Activated CD4-positive, alpha-beta T cell treated with anti-CD3 and anti-CD28 coated beads, Interleukin-2, Interleukin-4, amounts not matched to agents 100 ng/mL and 50 ng/mL, durations not matched to agents 16 hours and 8 hours (primary cell): ENCODE measurements at regions not wholly inside any gene's neighbourhood (a gene's known extent, or its start where the extent isn't known, plus 50 kb on each side); places are given as distances from the start of the nearest gene placed in this dataset.

Experiments used
- DNase-seq: peaks from one replicate; pipeline ENCODE4 v3.0.0-alpha.2; 2020; ENCODE audit warnings: low spot score

DNA sequence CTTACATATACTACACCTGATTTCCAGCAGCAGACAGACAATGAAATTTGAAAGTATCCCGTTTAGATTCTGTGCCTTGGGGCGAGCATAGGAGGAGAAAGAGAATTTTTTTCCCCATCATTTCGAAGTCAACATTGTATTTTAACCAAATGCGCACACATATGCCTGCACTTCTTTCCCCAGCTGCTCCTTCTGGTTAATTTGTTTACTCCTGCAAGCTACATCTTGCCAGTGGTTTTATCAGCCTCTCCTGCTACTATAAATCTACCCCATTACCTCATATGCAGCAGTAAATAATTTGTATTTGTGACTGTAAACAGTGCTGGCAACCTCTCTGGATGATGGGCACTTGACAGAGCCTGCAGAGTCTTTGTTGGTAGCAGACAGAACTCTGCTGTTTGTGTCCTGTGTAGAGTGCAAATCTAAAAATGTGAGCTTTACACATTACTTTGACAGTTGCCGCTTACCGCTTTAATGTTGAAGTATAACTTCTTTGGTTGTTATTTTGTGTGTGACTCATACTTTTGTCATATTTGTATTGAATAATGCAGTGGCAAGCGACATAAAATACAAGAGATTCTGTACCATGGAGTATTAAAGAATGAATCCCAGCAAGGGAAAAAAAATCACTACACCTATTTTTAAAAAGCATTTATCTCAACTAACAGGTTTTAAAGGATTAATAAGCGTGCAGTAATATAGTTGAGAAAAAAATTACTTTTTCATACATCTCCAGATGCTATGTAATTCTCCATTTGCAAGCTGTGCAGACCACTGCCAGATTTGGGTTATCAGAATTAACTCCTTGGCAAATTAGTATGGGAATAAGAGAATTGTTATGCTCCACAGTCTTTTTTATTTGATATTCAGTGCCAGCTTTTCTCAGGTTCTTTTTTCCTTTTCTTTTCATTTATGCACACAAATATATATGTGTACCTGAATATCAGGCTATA is 536.8 kb downstream of the XIRP2 start:
- no peak for DNase-seq

DNA sequence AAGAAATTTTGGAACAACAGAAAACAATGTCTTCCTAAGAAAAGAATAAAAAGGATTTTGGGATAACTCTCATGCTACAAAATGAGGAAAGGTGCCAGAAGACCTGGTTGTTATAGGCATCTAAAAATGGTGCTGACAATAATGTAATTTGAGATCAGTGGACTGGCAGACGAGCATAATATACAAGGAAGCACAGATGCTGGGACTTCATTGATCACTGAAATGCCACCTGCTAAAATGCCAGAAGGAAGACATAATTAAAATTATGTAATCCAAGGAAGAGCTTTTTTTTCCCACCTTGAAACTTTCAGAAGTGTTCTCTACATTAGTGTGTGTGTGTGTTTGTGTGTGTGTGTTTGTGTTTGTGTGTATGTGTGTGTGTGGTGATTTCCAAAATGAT is 535.9 kb downstream of the XIRP2 start:
- no peak for DNase-seq

DNA sequence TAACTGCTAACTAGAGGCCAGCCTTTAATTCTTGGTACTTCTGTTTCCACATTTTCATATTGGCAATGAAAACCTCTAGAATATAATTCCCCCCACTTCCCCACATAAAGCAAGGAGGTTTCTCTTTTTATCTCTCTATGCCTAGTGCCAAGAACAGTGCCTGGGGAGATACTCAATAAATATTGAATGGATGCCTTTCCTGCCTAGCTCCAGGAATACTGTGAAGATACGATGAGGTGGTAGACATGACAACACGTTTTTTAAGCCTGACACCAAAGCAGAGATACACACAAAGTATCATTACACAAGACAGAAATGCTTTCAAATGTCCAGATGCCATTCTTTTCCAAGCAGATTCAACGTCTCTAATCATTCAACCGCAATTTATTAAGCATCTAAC is 535.5 kb downstream of the XIRP2 start:
- no peak for DNase-seq

DNA sequence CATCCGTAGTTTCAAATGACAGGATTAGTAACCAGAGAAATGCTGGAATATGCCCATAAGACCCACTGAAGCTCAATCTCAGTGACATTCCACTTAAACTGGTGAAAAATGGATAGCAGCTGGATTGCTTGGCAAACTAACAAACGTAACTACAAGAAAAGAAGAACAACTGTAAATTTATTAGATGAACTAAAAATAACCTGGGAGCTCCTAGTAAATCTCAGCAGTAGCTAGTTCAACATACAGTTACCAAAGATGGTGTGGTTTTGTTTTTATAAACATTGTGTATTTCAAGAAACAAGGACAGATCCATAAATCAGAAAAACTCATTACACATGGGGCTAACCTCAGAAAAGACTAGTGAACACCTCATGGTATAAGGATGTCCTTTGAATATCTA is 531.9 kb downstream of the XIRP2 start:
- DNase-seq, result no peak

DNA sequence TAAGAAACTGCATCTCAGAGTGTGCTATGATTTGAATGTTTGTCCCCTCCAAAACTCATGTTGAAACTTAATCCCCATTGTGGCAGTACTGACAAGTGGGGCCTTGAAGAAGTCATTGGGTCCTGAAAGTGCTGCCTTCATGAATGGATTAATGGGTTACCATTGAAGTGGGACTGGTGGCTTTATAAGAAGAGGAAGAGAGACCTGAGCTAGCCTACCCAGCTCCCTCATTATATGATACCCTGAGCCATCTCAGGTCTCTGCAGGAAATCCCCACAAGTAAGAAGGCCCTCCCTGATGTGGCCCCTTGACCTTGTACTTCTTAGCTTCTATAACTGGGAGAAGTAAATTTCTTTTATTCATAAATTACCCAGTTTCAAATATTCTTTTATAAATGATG is 526.8 kb downstream of the XIRP2 start:
- no peak for DNase-seq

DNA sequence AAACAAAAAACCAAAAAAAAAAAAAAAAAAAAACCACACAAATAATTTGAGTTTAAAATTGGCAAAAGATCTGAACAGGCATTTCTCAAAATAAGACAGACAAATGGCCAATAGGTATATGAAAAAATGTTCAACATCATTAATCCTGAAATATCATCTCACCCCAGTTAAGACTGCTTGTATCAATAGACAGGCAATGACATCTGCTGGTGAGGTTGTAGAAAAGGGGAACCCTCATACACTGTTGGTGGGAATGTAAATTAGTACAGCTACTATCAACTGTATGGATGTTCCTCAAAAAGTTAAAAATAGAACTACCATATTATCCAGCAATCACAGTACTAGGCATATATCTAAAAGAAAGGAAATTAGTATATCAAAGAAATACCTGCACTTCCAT is 523.1 kb downstream of the XIRP2 start:
- no peak for DNase-seq

DNA sequence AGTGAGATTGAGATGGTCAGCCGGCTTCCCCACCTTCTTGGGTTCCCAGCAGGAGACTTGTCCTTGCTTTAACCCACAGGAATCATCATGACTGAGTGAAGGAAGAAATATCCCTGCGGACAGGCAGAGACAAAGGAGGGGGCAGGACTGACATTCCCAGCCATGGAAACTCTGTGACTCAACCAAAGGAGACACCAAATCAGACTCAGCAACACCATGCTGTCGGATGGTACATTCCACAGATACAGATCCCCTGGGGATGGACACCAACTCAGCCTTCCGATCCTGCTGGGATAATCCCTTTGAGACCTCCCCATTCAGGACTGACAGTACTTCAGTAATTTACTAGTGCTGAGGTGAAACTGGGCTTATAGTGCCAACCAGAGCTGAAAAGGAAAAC is 518.3 kb downstream of the XIRP2 start:
- no peak for DNase-seq

DNA sequence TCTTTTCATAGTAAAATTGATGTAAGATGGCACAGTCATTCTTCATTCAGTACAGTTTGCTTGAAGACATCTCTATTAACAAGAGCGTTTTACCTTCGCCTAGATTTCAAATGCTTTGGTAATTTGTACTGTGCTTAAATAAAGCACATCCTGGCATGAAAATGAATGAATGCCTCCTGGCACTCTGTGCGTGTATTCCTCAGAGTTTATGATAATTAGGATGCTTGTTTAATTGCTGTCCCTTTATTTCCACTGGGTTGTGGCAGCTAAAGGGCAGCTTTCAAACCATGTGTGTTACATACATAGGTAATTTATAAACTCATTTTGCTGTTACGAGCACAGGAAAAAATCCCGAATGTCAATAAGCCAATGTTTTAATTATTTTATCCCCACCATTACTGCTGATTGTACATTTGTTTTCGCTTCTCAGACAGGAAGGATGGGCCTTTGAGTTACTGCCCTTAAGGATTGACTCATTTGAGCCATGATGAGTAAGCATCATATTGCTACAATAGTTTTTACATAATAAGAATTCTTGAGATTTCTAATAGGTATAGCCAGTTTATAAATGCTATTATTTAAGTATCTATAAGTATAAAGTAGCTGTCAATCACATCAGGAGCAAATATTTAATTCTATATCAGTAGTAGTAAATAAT is 516.5 kb downstream of the XIRP2 start:
- DNase-seq, result no peak

DNA sequence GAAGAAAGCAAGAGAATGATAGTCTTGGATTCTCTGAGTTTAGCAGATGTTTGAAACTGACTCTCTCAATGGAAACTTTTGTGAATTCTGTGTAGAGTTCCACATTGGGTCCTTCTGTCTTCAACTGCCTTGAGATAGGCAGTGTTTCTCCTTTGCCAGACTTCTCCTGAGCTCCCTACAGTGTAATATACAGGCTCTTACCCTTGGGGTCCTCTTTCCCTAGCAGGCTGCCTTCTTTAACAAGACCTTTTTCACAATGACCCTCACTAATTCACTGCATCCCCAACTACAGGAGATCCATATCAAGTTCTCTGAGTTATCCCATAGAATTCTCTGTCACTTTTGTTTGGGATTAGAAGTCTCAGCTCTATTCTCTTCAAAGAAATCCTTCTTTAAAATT is 513.0 kb downstream of the XIRP2 start:
- DNase-seq, result no peak

DNA sequence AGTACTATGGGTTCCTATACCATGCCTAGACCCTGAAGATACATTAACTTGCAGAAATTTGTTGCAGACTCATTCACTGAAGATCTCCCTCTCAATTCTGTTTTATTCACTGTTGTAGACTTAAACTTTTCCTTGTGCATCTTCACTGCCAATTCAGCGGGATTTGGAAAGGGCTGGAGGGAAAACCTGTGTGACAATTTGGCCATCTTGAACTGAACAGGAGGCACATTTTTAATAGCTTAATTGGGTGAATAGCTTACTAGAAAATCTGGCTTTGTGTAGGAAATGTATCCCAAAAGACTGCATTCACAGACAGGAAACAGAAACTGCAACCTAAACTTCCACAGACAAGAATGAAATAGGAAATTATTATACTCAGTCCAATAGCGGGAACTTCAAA is 512.3 kb downstream of the XIRP2 start:
- no peak for DNase-seq

DNA sequence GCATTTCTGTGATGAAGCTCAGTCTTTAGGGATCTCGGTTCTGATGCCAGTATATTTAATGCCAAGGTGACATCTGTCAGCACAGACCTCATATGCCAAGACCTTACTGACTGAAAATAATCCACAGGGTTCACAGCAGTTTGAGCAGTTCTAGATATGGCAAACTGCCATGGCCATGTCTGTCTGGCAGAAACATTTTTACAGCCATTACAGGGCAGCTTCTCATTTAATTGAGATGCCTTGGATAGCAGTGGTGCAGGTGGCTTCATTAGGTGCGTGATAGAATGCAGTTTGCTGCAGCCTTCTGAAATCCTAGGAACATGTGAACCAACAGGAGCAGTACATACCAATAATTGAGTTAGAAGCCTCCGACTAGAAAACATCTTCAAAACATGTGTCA is 510.6 kb downstream of the XIRP2 start:
- DNase-seq, result no peak

DNA sequence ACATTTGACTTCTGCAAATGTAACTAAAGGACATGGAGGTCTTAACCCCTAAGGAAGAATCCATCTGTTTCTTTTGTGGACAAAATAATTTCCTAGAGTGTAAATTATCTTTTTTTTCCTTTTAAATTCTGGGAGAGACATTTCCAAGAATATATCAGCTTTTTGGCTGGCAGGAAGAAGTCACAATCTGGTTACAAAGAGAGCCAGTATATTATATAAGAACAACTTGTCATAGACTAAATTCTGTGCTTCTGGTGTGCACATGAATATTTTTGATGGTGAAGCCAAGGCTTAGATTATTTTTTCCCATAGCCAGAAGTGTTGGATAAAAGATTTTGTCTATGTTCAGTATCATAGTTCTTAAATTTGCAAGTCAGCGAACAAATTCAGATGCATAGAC is 500.6 kb downstream of the XIRP2 start:
- no peak for DNase-seq

DNA sequence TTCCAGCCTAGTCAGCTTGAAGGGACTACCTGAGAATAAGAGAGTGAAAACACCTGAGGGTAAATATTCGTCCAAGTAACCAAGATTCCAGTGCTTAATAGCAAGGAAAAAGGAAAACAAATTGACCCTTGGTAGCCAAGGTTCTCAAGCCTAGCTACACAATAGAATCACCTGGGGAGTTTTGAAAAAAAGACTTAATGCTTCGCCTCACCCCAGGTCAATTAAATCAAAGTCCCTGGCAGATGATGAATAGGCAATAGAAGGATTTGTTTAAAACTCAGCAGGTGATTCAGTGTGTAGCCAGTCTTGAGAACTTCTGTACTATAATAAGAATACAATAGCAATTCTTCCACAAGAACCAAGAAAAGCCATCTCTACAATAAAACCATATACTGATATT is 500.2 kb downstream of the XIRP2 start:
- no peak for DNase-seq

DNA sequence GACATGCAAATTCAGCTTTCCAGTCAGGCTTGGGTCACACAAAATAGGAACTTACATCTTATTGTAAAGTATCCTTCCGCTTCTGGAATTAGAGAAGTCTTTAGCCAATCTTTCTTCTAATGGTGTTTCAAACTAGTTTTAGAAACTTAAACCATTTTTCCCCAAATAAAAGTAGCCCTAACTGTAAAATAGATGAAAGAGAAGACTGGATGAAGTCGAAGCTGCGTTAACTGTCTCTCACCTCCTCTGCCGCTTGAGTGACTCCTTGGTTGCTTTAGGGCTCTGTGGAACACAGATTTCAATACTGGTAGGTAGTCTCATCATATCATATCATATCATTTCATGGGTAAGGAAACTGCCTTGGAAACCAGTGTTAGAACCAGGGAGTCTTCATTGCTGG is 498.4 kb downstream of the XIRP2 start:
- no peak for DNase-seq

DNA sequence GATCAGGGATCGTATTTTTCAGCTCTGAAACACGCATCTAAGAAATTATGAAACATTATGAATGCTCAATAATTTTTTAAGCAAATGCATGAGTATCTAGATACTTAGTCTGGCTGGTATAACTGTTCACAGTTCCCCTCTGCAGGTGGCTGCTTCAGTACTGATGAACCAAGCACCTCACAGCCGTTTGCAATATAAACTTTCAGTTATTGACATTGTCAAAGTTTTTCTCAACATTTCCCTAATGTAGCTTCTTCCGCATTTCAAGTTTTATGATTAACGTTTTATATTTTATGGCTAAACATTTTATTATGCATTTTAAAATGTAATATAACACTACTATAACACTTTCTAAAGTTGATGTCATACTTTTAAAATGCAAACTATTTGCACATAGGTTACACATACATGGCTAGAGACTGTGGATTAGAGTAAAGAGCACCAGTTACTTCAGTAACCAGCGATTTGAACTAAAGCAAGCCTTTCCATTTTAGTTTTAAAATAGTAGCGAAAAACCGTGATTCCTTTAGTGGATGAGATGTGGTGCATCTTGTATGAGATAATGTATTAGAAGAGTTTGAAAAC is 495.4 kb downstream of the XIRP2 start:
- no peak for DNase-seq

DNA sequence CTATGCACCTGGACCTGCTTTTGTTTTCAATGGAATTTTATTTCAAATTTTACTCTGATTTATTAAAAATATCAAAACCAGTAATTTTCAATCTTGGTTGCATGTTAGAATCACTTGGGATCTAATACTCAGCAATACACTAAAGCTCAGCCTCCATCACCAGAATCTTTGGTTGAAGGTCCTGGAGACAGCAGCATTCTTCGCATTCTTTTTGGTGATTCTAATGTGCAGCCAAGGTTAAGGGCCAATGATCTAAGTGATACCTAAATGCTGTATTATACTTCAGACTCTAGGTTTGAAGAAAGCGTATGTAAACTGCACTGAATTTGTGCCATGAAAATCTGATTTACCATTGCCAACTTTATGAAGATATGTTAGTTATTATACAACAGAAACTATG is 493.1 kb downstream of the XIRP2 start:
- no peak for DNase-seq

DNA sequence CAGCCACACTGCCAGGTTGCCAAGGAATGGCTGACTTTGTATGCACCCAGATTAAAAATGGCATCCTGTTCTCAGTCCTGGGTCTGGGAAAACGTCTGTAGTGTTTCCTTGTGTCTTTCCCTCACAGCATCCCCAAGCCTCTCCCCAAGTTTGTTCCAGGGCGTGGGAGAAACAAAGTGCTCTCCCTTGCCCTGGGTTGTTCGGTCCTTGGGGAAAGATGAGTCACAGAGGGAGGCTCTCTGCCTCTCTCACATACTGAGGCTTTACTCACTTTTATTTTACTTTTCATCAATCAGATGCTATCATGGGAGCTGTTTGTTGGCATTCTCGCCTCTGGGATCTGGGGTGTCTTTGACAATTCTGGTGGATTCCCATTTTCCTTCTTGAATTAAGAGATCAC is 492.3 kb downstream of the XIRP2 start:
- no peak for DNase-seq

DNA sequence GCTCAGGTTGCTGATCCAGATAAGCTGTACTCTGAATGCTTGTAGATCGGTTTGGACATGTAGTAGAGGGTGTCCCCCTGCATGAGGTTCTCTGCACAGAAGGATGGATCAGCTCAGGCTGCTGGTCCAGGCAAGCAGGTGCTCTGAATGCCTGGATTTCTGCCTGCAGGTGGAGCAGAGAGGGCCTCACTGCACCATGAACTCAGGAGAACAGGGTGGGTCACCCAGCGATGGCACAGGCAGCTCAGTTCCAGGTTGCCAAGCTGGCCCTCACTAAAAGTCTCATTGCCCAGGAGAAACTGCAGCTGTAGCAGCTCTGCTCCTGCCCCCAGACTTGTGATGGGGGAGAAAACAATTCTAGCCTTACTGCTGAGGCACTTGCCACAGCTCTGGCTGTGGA is 491.8 kb downstream of the XIRP2 start:
- no peak for DNase-seq

DNA sequence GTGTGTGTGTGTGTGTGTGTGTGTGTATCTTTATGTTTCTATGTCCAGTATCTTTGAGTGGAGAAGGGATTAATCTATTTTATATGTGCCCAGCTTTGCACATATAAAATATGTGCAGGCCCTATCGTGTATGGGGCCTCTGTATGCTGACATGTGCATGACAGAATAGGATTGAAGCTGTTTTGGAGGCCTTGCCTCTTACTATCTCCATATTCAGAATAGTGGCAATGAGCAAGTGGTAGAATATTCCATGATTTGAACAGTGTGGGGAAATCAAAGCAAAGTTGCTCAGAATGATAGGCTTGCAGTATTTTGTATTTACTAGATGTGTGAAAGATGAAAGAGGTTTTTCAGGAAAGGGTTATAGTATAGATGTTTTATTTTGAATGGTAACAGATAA is 480.8 kb downstream of the XIRP2 start:
- DNase-seq, result no peak

DNA sequence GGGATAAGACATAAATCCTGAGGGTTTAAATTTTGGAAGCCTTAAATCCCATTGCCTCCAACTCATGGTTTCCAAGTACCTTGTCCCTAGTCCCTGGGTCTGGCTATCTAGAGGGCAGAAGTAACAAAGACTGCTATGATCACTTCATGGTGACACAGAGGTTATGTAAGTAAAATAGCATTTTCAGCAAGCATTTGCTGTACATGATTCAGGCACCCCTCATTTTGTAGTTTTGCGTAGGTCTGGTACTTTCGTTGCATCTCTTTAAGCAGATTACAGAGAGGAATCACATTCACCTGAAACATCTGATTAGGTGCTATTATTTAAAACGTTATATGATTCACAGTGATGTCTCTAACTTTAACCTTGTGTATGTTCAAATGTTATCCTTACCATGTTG is 480.1 kb downstream of the XIRP2 start:
- DNase-seq, result no peak

DNA sequence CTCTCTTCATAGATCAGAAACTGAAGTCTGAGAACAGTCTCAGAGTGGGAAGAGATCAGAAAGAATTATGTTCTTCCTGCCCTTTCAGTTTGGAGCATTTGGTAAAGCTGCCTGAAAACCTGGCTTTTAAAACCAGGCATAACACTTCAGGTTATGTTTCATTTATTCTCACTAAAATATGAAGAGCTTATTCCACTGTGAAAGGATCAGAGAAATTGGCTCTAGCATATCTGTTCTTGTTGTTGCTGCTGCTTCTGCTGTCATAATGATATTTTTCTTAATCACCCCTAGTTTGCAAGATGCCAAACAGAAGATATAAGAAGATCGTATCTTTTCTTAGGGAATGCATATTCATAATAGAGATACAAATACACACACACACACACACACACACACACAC is 476.9 kb downstream of the XIRP2 start:
- no peak for DNase-seq

DNA sequence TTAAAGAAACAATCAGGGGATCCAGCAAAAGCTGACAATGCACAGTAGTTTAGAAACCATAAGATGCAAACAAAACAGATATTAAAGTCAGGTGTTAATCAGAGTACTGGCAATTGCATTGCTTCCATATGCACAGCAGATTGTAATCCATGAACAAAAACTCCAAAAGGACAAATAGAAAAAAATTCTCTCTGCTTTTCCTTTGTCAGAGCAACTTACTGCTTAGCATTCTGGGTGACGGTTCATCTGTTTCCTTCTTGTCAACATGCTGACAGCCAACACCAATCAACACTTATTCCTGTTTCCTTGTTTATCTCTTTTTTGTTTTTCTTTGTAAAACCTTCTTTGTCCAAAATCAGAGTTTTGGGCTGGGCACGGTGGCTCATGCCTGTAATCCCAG is 473.1 kb downstream of the XIRP2 start:
- DNase-seq, result no peak

DNA sequence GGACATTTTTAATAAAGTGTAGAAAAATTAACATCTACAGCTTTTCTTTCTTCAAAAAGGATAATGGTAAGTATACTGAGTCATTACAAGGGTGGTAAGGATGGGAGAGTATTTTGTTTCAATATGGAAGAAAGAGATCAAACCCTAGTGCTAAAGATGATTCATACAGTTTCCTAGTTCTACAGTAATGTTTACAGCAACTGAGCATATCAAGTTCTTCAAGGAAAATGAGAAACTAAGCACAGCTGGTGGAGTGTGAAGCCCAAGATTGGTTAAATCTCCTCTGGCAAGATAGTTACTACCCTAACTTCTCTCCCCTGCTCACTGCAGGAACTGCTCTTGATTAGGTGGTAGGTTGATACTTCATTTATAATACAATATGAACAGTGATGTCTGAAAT is 467.5 kb downstream of the XIRP2 start:
- DNase-seq, result no peak
